Esophagus muscularis mucosa (tissue), 3 donors: ENCODE measurements at regions not wholly inside any gene's neighbourhood (a gene's known extent, or its start where the extent isn't known, plus 50 kb on each side); places are given as distances from the start of the nearest gene placed in this dataset.

Experiments used
- CTCF ChIP-seq, 3 experiments: fragments of 200-600 bp in 2 of 3; fragments of 450-650 bp in 1 of 3; sonication (generic) in 2 of 3; IDR thresholded peaks; one replicate each; pipeline ENCODE4 v1.5.1; 2017 to 2019; ENCODE audit warnings: antibody characterized with exemption in 3 of 3, mild to moderate bottlenecking in 2 of 3, moderate library complexity in 1 of 3
- POLR2A ChIP-seq: fragments of 450-650 bp; IDR thresholded peaks from one replicate; pipeline ENCODE4 v1.6.1; 2017; ENCODE audit warnings: antibody characterized with exemption, moderate library complexity, mild to moderate bottlenecking, low read depth

GRCh38 chr2:155384555-155385123, 686.1 kb downstream of the KCNJ3 start:
- TF ChIP-seq POLR2A (no peak), CTCF (IDR thresholded peaks at IDR 0.05) (no peak)
